ENCODE measurements at regions not wholly inside any gene's neighbourhood (a gene's known extent, or its start where the extent isn't known, plus 50 kb on each side); places are given as distances from the start of the nearest gene placed in this dataset.

- no peaks in the 10 kb centered on the region for H3K36me3 ChIP-seq (ENCODE audit: control insufficient read depth, insufficient read depth, low read length)
- H3K4me3 ChIP-seq (ENCODE audit: low read depth, low read length), result no peak overlapping the region
- FAIRE-seq (no peak), DNase-seq (ENCODE audit: low read depth) (no peak)
- H3K27me3 ChIP-seq (ENCODE audit: control insufficient read depth, insufficient read depth, low read length), result no peaks in the 10 kb centered on the region
- TF ChIP-seq CTCF (IDR thresholded peaks at IDR 0.05; ENCODE audit: insufficient read depth, low read length, severe bottlenecking), result no peak
Measured at GRCh38 chr18:56276466-56276865, 361.9 kb downstream of the TXNL1 start.

GRCh38 chr18:56273541-56274219, 364.7 kb downstream of the TXNL1 start:
- FAIRE-seq, result no peak
- Histone ChIP-seq H3K27me3 (ENCODE audit: control insufficient read depth, insufficient read depth, low read length) (no peaks in the 10 kb centered on the region), H3K4me3 (ENCODE audit: low read depth, low read length) (no peak overlapping the region), H3K36me3 (ENCODE audit: control insufficient read depth, insufficient read depth, low read length) (no peaks in the 10 kb centered on the region)
- DNase-seq (ENCODE audit: low read depth), result no peak
- no peak for TF ChIP-seq CTCF (IDR thresholded peaks at IDR 0.05; ENCODE audit: insufficient read depth, low read length, severe bottlenecking)

DNA sequence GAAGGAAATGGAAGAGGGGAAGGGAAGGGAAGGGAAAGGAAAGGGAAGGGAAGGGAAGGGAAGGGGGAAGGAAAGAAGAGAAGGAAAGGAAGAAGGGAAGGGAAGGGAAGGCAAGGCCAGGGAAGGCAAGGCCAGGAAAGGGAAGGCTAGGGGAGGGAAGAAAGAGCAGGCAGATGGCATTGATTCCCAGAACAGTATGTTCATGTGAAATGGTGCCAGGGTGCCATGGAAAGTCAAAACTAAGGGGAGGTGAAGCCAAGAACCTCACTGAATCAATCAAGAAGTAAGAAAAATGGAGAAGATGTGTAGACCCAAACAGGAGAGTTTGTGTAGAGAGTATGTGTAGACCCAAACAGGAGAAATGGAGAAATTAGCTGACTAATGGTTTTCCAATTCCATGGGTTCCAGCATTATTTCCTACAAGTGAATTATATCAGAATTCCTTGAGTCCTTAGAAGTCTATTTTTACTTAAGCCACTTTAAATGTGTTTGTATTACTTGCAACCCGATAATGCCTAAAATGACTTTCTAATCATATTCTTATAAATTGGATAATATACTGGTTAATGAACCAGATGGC, 367.6 kb downstream of the TXNL1 start:
- no peaks in the 10 kb centered on the region for H3K36me3 ChIP-seq (ENCODE audit: control insufficient read depth, insufficient read depth, low read length)
- H3K27me3 ChIP-seq (ENCODE audit: control insufficient read depth, insufficient read depth, low read length), result no peaks in the 10 kb centered on the region
- no peak for FAIRE-seq
- H3K4me3 ChIP-seq (ENCODE audit: low read depth, low read length), result no peak overlapping the region
- no peak for TF ChIP-seq CTCF (IDR thresholded peaks at IDR 0.05; ENCODE audit: insufficient read depth, low read length, severe bottlenecking)
- no peak for DNase-seq (ENCODE audit: low read depth)

GRCh38 chr18:56269958-56270357, 368.4 kb downstream of the TXNL1 start:
- Histone ChIP-seq H3K36me3 (ENCODE audit: control insufficient read depth, insufficient read depth, low read length) (no peaks in the 10 kb centered on the region), H3K4me3 (ENCODE audit: low read depth, low read length) (no peak overlapping the region), H3K27me3 (ENCODE audit: control insufficient read depth, insufficient read depth, low read length) (no peaks in the 10 kb centered on the region)
- FAIRE-seq (no peak), DNase-seq (ENCODE audit: low read depth) (no peak)
- no peak for TF ChIP-seq CTCF (IDR thresholded peaks at IDR 0.05; ENCODE audit: insufficient read depth, low read length, severe bottlenecking)

DNA sequence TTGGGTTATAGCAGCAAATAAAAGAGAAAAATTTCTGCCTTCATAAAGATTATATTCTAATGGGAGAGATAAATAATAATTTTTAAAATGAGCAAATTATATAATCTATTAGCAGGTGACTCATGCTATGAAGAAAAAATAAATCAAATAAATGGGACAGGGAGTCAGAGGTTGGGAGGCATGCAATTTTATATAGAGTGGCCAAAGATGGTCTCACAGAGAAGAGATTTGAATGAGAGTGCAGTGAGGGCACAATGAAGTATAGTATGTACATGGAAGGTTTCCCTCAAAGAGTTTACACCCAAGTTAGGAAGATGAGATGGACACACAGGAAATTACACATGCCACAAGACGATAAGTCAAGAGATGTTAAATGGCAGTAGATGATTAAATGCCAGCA, 369.4 kb downstream of the TXNL1 start:
- no peak for DNase-seq (ENCODE audit: low read depth)
- Histone ChIP-seq H3K36me3 (ENCODE audit: control insufficient read depth, insufficient read depth, low read length) (no peaks in the 10 kb centered on the region), H3K27me3 (ENCODE audit: control insufficient read depth, insufficient read depth, low read length) (no peaks in the 10 kb centered on the region), H3K4me3 (ENCODE audit: low read depth, low read length) (no peak overlapping the region)
- no peak for TF ChIP-seq CTCF (IDR thresholded peaks at IDR 0.05; ENCODE audit: insufficient read depth, low read length, severe bottlenecking)
- FAIRE-seq, result no peak

GRCh38 chr18:56267334-56267733, 371.1 kb downstream of the TXNL1 start:
- FAIRE-seq (no peak), DNase-seq (ENCODE audit: low read depth) (no peak)
- no peaks in the 10 kb centered on the region for H3K27me3 ChIP-seq (ENCODE audit: control insufficient read depth, insufficient read depth, low read length)
- no peaks in the 10 kb centered on the region for H3K36me3 ChIP-seq (ENCODE audit: control insufficient read depth, insufficient read depth, low read length)
- no peak overlapping the region for H3K4me3 ChIP-seq (ENCODE audit: low read depth, low read length)
- TF ChIP-seq CTCF (IDR thresholded peaks at IDR 0.05; ENCODE audit: insufficient read depth, low read length, severe bottlenecking), result no peak

Data from bronchial epithelial cell (primary cell).